Panc1 (cell line): ENCODE measurements at regions not wholly inside any gene's neighbourhood (a gene's known extent, or its start where the extent isn't known, plus 50 kb on each side); places are given as distances from the start of the nearest gene placed in this dataset.

Source experiments
- ATAC-seq: fragments of 200-7000 bp; cut with Tn5 transposase; 2 replicates; pipeline ENCODE4 v1.9.1; 2020; ENCODE audit warnings: mild to moderate bottlenecking, moderate library complexity
- BruUV-seq: library from RNA; stranded (reverse); fragments of 400-500 nt; replicated peaks from 2 replicates; lab custom pipeline; 2021; lab: Mats Ljungman, UMichigan
- CTCF ChIA-PET: fragments of 300-600 bp; sonication (Branson Sonifier 250); formaldehyde crosslinking; loops from one replicate; lab custom pipeline; 2022; ENCODE audit warnings: antibody characterized with exemption; lab: Charles Lee
- POLR2A ChIA-PET: fragments of 300-600 bp; sonication (Branson Sonifier 250); formaldehyde crosslinking; loops from one replicate; lab custom pipeline; 2022; ENCODE audit warnings: antibody characterized with exemption; lab: Charles Lee
- DNase-seq: peaks from one replicate; pipeline ENCODE4 v3.0.0-alpha.2; 2010; ENCODE audit warnings: low read depth, low spot score
- H3K27ac ChIP-seq: 2 replicates; pipeline ENCODE4 v1.5.1; 2011; ENCODE audit warnings: mild to moderate bottlenecking, low read length, inconsistent platforms
- H3K27me3 ChIP-seq: fragments of 200-500 bp; sonication (Bioruptor generic); 2 replicates; pipeline ENCODE4 v1.6.0; 2014; ENCODE audit warnings: low read length, inconsistent platforms; ENCODE audit not compliant: control insufficient read depth, insufficient read depth
- H3K36me3 ChIP-seq: fragments of 200-500 bp; sonication (Bioruptor generic); 2 replicates; pipeline ENCODE4 v1.5.1; 2014; ENCODE audit warnings: inconsistent platforms, mild to moderate bottlenecking, low read length, moderate library complexity; ENCODE audit not compliant: control insufficient read depth, insufficient read depth
- H3K4me1 ChIP-seq: 2 replicates; pipeline ENCODE4 v1.5.1; 2011; ENCODE audit warnings: inconsistent platforms, mild to moderate bottlenecking, low read length, moderate library complexity; ENCODE audit not compliant: control insufficient read depth, insufficient read depth
- H3K4me3 ChIP-seq, 2 experiments: 2 replicates each; pipeline ENCODE4 v1.5.1; 2011 to 2012; ENCODE audit warnings: low read depth in 2 of 2, low read length in 2 of 2, mild to moderate bottlenecking in 2 of 2, inconsistent platforms in 1 of 2, moderate library complexity in 1 of 2
- H3K9me3 ChIP-seq: fragments of 200-500 bp; sonication (Bioruptor generic); 2 replicates; pipeline ENCODE4 v1.5.1; 2014; ENCODE audit warnings: low read depth, mild to moderate bottlenecking, inconsistent platforms, low read length, moderate library complexity; ENCODE audit not compliant: control insufficient read depth, insufficient read depth
- CTCF ChIP-seq: fragments of 450-650 bp; IDR thresholded peaks from 2 replicates; pipeline ENCODE4 v1.5.1; 2017; ENCODE audit warnings: mild to moderate bottlenecking
- POLR2AphosphoS5 ChIP-seq: IDR thresholded peaks from 2 replicates; pipeline ENCODE4 v1.6.1; 2012; ENCODE audit warnings: mild to moderate bottlenecking, low read depth, low read length, moderate library complexity
- SIN3A ChIP-seq: IDR thresholded peaks from 2 replicates; pipeline ENCODE4 v1.6.1; 2012; ENCODE audit warnings: low read depth, mild to moderate bottlenecking, low read length, moderate library complexity, borderline replicate concordance; ENCODE audit not compliant: insufficient read depth
- TCF7L2 ChIP-seq: IDR thresholded peaks from 2 replicates; pipeline ENCODE4 v1.6.1; 2011; ENCODE audit warnings: mild to moderate bottlenecking, low read depth, low read length, inconsistent platforms
- in situ Hi-C: cut with HindIII; loops from 2 replicates; pipeline ENCODE4 v1.10.0; 2016; ENCODE audit warnings: low sequenced_read_pairs, low pct_unique_long_range_greater_than_20kb
- intact Hi-C: fragments of 100-400 bp; cut with micrococcal nuclease; formaldehyde crosslinking; loops from one replicate; pipeline ENCODE4 v1.10.0; 2022; ENCODE audit not compliant: unreplicated experiment
- TF ChIP-seq, protein P1 (sequence below), 2 experiments: IDR thresholded peaks; 2 replicates each; pipeline ENCODE4 v1.6.1; 2011 to 2012; ENCODE audit warnings: low read depth in 2 of 2, control low read depth in 1 of 2, low read length in 1 of 2, mild to moderate bottlenecking in 1 of 2, moderate library complexity in 1 of 2; ENCODE audit not compliant: insufficient read depth in 1 of 2

DNA sequence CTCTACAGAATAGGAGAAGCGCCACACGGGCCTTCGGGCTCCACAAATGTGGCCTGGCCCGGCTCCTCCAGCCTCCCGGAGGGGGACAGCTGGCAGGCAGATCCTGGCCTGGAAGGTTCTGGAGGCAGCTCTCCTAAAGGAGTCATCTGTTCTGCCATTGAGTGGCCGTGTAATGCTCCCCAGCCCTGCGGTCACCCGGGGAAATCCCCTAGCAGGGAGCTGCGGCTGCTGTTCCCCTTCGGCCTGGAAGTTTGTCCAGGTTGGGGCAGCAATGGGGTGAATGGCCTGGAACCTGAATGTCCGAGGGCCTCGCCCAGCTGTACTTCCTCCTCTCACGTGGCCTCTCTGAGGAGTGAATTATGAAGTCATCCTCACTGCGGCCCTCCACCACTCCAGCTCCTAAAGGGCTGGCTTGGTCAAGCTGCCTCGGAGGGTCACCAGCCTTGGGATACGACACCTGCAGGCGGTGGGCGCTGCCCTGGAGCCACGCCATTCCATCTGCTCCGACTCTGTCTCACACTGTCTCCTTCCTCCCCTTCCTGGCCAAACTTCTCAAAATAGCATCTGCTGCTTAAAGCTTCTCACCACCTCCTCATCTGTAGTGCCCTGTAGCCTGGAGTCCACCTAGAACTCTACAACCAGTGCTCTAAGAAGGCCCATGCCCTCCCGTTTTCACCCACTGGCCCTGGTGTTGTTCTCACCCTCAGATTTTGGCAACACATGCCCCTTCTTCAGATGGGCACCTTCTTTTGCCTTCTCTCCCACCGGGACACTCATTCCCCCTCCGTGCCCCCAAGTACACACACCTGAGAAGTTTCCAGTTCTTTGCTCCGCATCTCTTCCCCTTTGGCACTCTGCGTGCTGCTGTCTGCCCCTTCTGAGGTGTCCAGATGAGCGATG lies 54.4 kb upstream of the TMPRSS2 start:
- in situ Hi-C loops, result no loop called here
- CTCF ChIA-PET, result no interaction called here
- H3K27ac ChIP-seq, result no peak overlapping the region
- DNase-seq, result no peak
- H3K27me3 ChIP-seq, result no peaks in the 10 kb centered on the region
- BruUV-seq, result no TSS peak
- no peak for TF ChIP-seq CTCF
- TF ChIP-seq, protein P1, sequence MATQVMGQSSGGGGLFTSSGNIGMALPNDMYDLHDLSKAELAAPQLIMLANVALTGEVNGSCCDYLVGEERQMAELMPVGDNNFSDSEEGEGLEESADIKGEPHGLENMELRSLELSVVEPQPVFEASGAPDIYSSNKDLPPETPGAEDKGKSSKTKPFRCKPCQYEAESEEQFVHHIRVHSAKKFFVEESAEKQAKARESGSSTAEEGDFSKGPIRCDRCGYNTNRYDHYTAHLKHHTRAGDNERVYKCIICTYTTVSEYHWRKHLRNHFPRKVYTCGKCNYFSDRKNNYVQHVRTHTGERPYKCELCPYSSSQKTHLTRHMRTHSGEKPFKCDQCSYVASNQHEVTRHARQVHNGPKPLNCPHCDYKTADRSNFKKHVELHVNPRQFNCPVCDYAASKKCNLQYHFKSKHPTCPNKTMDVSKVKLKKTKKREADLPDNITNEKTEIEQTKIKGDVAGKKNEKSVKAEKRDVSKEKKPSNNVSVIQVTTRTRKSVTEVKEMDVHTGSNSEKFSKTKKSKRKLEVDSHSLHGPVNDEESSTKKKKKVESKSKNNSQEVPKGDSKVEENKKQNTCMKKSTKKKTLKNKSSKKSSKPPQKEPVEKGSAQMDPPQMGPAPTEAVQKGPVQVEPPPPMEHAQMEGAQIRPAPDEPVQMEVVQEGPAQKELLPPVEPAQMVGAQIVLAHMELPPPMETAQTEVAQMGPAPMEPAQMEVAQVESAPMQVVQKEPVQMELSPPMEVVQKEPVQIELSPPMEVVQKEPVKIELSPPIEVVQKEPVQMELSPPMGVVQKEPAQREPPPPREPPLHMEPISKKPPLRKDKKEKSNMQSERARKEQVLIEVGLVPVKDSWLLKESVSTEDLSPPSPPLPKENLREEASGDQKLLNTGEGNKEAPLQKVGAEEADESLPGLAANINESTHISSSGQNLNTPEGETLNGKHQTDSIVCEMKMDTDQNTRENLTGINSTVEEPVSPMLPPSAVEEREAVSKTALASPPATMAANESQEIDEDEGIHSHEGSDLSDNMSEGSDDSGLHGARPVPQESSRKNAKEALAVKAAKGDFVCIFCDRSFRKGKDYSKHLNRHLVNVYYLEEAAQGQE (IDR thresholded peaks at IDR 0.05; ENCODE audit: insufficient read depth in 1 of 2, low read depth in 2 of 2, low read length in 1 of 2), result no peak
- no peak for TF ChIP-seq TCF7L2
- no peaks in the 10 kb centered on the region for H3K36me3 ChIP-seq
- 0 out of 2 replicates have a peak, but pooled peaks cover 2% of the 10 kb centered on the region for H3K4me1 ChIP-seq
- POLR2A ChIA-PET, result no interaction called here
- H3K9me3 ChIP-seq, result no peaks in the 10 kb centered on the region
- peak; percentile 41; the same call in 1 of the 2 replicates for ATAC-seq
- intact Hi-C loops, result no loop called here
- H3K4me3 ChIP-seq, result no peak overlapping the region

DNA sequence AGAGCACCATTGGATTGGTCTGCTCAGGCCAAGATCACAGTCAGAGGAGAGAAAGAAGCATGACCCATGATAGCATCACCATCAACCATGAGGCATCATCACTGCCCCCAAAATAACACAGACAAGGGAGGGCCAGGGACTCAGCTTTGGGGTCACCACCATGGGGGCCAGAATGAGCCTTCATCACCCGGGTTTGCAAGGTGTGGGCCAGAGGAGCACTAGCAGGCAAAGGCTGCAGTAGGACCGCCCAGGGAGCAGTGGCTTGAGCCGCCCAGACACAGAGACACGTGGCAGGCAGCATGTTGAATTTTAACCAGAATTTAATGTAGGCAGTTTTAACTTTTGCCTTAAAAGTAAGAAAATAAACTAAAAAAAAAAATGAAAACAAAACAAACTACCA lies 53.7 kb upstream of the TMPRSS2 start:
- ChIA-PET POLR2A (no interaction called here), CTCF (no interaction called here)
- Histone ChIP-seq H3K4me3 (no peak overlapping the region), H3K9me3 (no peaks in the 10 kb centered on the region), H3K27ac (no peak overlapping the region), H3K36me3 (no peaks in the 10 kb centered on the region), H3K4me1 (0 out of 2 replicates have a peak, but pooled peaks cover 2% of the 10 kb centered on the region), H3K27me3 (no peaks in the 10 kb centered on the region)
- ATAC-seq (no peak), DNase-seq (no peak)
- in situ Hi-C loops (no loop called here), intact Hi-C loops (no loop called here)
- BruUV-seq, result no TSS peak
- no peak for TF ChIP-seq CTCF
- no peak for TF ChIP-seq POLR2AphosphoS5
- no peak for TF ChIP-seq SIN3A
- TF ChIP-seq, protein P1 (IDR thresholded peaks at IDR 0.05; ENCODE audit: insufficient read depth in 1 of 2, low read depth in 2 of 2, low read length in 1 of 2), result no peak
- no peak for TF ChIP-seq TCF7L2
